KMS-11 (cell line): ENCODE measurements at regions not wholly inside any gene's neighbourhood (a gene's known extent, or its start where the extent isn't known, plus 50 kb on each side); places are given as distances from the start of the nearest gene placed in this dataset.
"Not testable (repeated sequence)": the region's sequence is repeated elsewhere in the genome, so short reads cannot be mapped to it uniquely, and the experiment has no call there.

ENCODE experiments used
- H2AFZ ChIP-seq: fragments of 200-600 bp; sonication (generic); 2 replicates; pipeline ENCODE4 v1.6.1; 2016; ENCODE audit warnings: antibody characterized with exemption, mixed run types, low read depth
- H3K27ac ChIP-seq: fragments of 200-600 bp; sonication (generic); 2 replicates; pipeline ENCODE4 v1.6.1; 2016; ENCODE audit warnings: mild to moderate bottlenecking, mixed run types
- H3K27me3 ChIP-seq: fragments of 200-600 bp; sonication (generic); 2 replicates; pipeline ENCODE4 v1.6.1; 2017; ENCODE audit warnings: mild to moderate bottlenecking, low read depth, mixed run types, moderate library complexity; ENCODE audit not compliant: insufficient read depth
- H3K36me3 ChIP-seq: fragments of 200-600 bp; sonication (generic); 2 replicates; pipeline ENCODE4 v1.6.1; 2017; ENCODE audit warnings: mild to moderate bottlenecking, mixed run types; ENCODE audit not compliant: insufficient read depth
- H3K4me1 ChIP-seq: fragments of 200-600 bp; sonication (generic); 2 replicates; pipeline ENCODE4 v1.6.1; 2016; ENCODE audit warnings: mild to moderate bottlenecking, low read depth, mixed run types; ENCODE audit not compliant: poor library complexity, severe bottlenecking
- H3K4me2 ChIP-seq: fragments of 200-600 bp; sonication (generic); 2 replicates; pipeline ENCODE4 v1.7.0; 2016; ENCODE audit warnings: mild to moderate bottlenecking, mixed run types
- H3K4me3 ChIP-seq: fragments of 200-600 bp; sonication (generic); IDR thresholded peaks from 2 replicates; pipeline ENCODE4 v1.6.1; 2017; ENCODE audit warnings: low read depth, low read length, mixed read lengths; ENCODE audit not compliant: insufficient read depth
- H3K79me2 ChIP-seq: fragments of 200-600 bp; sonication (generic); 2 replicates; pipeline ENCODE4 v1.6.1; 2016; ENCODE audit warnings: low read depth, mixed run types; ENCODE audit not compliant: insufficient read depth
- H3K9ac ChIP-seq: fragments of 200-600 bp; sonication (generic); 2 replicates; pipeline ENCODE4 v1.6.1; 2016; ENCODE audit warnings: mild to moderate bottlenecking, mixed run types
- H4K20me1 ChIP-seq: fragments of 200-600 bp; sonication (generic); 2 replicates; pipeline ENCODE4 v1.6.1; 2016; ENCODE audit warnings: mild to moderate bottlenecking, mixed run types; ENCODE audit not compliant: insufficient read depth

DNA sequence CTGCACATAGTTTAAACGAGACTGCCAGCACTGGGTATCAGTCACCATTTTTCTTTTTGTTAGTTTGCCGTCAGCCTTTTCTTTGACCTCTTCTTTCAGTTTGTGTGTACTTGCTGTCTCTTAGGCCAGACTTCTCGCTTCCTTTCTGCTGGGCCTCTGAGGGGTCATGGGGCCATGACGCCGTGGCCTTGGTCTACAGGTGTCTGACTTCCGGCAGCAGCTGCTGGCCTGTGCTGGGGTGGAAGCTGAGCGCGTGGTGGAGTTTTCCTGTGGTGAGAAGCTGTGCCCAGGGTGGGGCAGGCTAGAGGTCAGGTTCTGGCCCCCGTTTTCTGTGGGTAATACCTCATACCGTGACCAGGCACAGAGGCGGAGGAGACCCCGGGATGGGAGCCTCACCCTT lies 101.6 kb upstream of the PZP start:
- H3K27ac ChIP-seq, H3K4me3 ChIP-seq, H2AFZ ChIP-seq, H4K20me1 ChIP-seq, H3K36me3 ChIP-seq, H3K4me2 ChIP-seq, H3K9ac ChIP-seq, H3K27me3 ChIP-seq, H3K79me2 ChIP-seq: not testable (repeated sequence)
- H3K4me1 ChIP-seq = peaks cover 14% of the 10 kb centered on the region

DNA sequence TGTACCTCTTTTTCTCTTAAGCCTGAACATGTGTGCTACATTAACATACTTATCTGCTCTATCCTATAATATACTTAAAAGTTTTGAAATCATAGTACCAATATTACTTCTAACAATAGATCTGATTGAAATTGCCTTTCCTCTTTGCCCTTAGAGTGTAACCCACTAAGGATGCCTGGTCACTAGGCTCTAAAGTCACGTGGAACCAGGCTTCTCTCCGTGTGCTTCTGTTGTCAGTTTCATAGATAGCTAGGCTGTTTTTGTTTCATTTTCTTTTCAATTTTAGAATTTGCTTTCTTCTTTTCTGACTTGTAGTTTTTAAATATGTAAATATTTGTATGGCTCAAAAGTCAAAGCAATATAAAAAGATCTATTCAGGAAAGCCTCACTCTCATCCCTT lies 100.5 kb upstream of the PZP start:
- not testable (repeated sequence) for H4K20me1 ChIP-seq, H3K9ac ChIP-seq, H3K4me3 ChIP-seq, H3K27ac ChIP-seq, H3K4me2 ChIP-seq, H3K36me3 ChIP-seq, H3K79me2 ChIP-seq, H2AFZ ChIP-seq, H3K27me3 ChIP-seq
- peaks cover 22% of the 10 kb centered on the region for H3K4me1 ChIP-seq

DNA sequence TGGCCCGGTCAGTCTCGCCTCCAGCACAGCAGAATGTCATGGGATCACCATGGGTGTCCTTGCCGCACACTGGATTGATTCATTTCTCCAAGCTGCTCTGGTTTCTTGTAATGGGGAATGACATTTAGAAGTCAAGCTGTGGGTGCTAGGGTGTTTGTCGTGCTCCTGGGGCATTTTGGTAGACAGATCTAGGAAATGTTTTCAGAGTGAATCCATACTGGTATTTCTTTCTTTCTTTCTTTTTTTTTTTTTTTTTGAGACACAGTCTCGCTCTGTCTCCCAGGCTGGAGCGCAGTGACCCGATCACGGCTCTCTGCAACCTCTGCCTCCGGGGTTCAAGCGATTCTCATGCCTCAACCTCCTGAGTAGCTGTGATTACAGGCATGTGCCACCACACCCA lies 100.0 kb upstream of the PZP start:
- H3K27ac ChIP-seq, H3K79me2 ChIP-seq, H3K4me2 ChIP-seq, H3K4me3 ChIP-seq, H4K20me1 ChIP-seq, H3K36me3 ChIP-seq, H3K27me3 ChIP-seq, H2AFZ ChIP-seq, H3K9ac ChIP-seq: not testable (repeated sequence)
- H3K4me1 ChIP-seq = peaks cover 22% of the 10 kb centered on the region

DNA sequence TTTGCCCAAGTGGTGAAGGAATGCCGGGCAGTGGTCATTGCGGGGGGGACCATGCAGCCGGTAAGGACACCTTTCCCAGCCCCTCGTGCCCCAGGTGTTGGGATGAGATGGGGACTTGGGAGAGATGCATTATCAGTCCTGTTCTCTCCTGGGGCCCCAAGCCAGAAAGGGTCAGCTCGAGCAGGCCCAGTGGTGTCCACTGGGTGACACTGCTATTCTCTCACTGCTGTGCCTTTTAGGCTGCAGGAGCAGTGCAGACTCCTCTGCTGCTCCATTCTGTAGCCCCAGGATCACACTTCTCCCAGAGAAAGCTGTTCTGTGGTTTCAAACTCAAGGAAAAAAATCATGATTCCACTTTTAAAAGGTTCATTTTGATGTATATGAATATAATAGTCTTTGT lies 99.1 kb upstream of the PZP start:
- H3K79me2 ChIP-seq, H2AFZ ChIP-seq, H3K27ac ChIP-seq, H4K20me1 ChIP-seq, H3K4me3 ChIP-seq, H3K9ac ChIP-seq, H3K27me3 ChIP-seq, H3K4me2 ChIP-seq, H3K36me3 ChIP-seq: not testable (repeated sequence)
- H3K4me1 ChIP-seq = peaks cover 22% of the 10 kb centered on the region

DNA sequence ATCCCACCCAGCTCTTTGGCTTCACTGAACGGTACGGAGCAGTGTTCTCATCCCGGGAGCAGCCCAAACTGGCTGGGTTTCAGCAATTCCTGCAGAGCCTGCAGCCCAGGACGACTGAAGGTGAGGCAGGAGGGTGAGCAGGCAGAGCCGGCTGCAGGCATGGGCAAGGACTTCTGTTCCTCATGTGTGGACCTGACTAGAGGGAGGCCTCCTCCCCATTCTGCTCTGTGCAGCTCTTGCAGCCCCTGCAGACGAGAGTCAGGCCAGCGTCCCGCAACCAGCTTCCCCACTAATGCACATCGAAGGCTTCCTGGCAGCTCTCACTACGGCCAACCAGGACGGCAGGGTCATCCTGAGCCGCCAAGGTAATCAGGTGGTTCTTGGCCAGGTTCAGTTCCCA lies 97.8 kb upstream of the PZP start:
- H2AFZ ChIP-seq, H3K9ac ChIP-seq, H3K27me3 ChIP-seq, H3K4me2 ChIP-seq, H3K4me3 ChIP-seq, H3K36me3 ChIP-seq, H4K20me1 ChIP-seq, H3K79me2 ChIP-seq: not testable (repeated sequence)
- H3K4me1 ChIP-seq = peaks cover 22% of the 10 kb centered on the region
- H3K27ac ChIP-seq = peak overlapping the region; percentile 30; the same call in 1 of the 2 replicates

DNA sequence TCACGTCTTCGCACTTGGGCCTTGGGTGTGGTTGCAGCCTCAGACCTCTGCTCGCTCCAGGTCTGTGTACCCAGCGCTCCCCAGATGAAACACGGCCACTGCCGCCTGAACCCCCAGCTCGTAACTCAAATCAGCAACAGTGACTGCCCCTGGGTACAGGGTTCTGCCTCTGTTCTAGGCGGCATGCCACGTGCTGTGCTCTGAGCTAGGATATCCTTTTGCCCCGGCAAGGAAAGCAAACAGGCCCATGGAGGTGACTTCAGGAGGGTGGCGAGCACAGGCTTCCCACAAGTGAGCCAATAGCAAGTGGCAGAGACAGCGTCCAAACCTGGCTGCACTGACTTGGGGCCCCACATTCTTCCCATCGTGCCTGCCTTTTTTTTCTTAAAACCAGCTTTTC lies 96.3 kb upstream of the PZP start:
- H4K20me1 ChIP-seq, H2AFZ ChIP-seq, H3K79me2 ChIP-seq, H3K4me3 ChIP-seq, H3K9ac ChIP-seq, H3K36me3 ChIP-seq, H3K27me3 ChIP-seq: not testable (repeated sequence)
- Histone ChIP-seq H3K4me2 (peak overlapping the region; percentile 54; the same call in 1 of the 2 replicates), H3K27ac (peak overlapping the region; percentile 80), H3K4me1 (peaks cover 22% of the 10 kb centered on the region)

DNA sequence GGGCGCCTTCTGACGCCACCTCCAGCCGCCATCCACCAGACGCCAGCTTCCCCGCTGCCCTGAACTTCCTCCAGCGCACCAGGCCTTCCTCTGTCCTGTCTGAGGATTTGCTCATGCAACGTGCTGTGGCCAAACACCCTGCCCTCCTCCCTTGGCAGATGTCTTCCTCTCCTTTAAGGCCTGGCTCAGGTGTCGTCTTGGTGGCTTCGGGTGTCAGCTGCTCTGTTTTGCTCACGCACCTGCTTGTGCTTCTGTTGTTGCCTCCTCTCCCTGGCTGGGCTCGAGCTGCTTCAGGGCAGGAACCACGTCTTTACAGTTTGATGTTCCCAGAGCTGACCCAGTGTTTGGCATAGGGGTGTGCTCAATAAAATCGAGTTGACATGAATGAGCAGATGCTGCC lies 87.7 kb upstream of the PZP start:
- H3K27ac ChIP-seq, H3K27me3 ChIP-seq, H3K9ac ChIP-seq, H3K4me2 ChIP-seq, H2AFZ ChIP-seq, H3K4me3 ChIP-seq, H3K4me1 ChIP-seq, H3K79me2 ChIP-seq, H3K36me3 ChIP-seq, H4K20me1 ChIP-seq: not testable (repeated sequence)

DNA sequence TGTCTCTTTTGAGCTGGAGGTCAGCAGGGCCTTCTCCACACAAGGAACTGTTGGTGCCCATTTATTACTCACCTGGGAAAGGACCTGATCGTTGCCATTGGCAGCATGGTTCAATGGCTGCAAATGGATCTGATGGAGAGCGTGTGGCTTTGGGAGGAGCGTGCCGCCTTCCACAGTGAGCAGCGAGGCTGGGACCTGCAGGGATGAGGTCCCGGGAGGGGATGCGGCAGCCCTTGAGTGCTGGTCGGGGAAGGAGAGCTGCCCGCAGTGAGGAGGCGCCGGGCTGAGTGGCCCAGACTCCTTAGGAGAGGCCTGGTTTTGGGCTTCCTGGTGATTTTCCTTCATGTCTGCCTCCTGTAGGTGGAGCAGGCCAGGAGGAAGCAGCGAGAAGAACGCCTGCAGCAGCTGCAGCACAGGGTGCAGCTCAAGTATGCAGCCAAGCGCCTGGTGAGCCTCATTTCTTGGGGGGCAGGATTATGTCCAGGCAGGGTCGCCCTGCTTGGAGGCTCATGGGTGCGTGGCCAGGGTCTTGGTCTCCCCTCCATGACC lies 86.0 kb upstream of the PZP start:
- not testable (repeated sequence) for H3K9ac ChIP-seq, H3K27me3 ChIP-seq, H3K4me2 ChIP-seq, H3K4me1 ChIP-seq, H3K27ac ChIP-seq, H3K4me3 ChIP-seq, H3K79me2 ChIP-seq, H4K20me1 ChIP-seq, H3K36me3 ChIP-seq, H2AFZ ChIP-seq

DNA sequence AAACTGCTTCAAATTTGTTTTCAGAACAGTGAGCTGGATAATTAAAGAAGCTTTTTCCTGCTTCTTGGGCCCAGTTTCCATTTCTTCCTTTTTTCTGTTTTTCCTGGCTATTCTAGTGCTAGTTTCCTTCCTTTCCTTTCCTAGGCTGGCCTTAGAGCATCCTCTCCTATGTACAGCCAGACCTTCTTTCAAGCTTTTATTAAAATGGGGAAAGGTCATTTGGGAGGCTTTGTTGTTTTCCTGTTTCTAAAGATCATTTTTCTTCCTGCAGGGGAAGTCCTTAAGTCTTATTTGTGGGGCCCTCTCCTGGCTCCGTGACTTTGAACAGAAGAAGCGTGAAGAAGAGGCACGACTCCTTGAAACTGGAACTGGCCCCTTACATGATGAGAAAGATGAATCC lies 85.2 kb upstream of the PZP start:
- not testable (repeated sequence) for H3K36me3 ChIP-seq, H3K9ac ChIP-seq, H3K27ac ChIP-seq, H4K20me1 ChIP-seq, H2AFZ ChIP-seq, H3K79me2 ChIP-seq, H3K27me3 ChIP-seq, H3K4me2 ChIP-seq, H3K4me3 ChIP-seq, H3K4me1 ChIP-seq

DNA sequence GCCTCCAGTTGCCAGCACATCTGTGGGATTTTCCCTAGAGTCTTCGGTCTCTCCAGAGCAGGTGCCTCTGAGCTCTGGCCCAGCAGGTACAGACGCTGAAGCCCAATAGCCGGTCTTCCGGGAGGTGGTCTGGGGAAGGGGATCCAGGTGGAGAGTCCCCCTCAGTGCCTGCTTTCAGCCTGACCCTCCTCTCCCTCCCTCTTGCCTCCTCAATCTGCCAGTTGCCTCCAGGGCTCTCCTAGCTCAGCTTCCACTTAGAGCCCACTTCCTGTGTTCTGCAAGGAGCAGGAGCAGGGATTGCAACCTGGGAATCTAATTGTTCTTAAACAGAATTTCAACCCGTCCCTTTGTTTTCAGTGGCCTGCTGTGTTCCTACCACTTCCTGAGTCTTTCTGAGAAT lies 81.8 kb upstream of the PZP start:
- H3K27ac ChIP-seq, H3K79me2 ChIP-seq, H3K4me1 ChIP-seq, H4K20me1 ChIP-seq, H3K9ac ChIP-seq, H3K27me3 ChIP-seq, H3K36me3 ChIP-seq, H2AFZ ChIP-seq, H3K4me2 ChIP-seq, H3K4me3 ChIP-seq: not testable (repeated sequence)

DNA sequence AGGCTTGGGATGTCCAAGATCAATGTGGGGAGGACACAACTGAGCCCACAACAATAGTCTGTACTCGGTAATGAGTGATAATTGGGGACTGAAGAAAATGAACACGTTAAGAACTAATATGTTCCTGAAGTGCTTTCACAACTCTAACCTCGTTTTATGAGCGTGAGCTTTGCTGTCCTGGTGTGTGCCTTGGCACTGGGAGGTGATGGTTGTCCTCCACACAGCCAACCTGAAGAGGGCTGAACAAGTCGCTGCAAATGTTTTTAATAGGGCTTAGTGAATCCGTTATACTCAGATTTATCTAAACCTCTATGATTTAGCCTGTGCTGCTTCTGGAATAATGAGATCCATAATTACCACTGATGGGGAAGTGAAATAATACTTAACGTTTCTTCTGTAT lies 76.5 kb upstream of the PZP start:
- H3K27ac ChIP-seq = not testable (repeated sequence)

More for the DNA sequence above, 76.5 kb upstream of the PZP start:
- not testable (repeated sequence) for H2AFZ ChIP-seq, H3K4me3 ChIP-seq, H4K20me1 ChIP-seq, H3K4me2 ChIP-seq, H3K4me1 ChIP-seq, H3K9ac ChIP-seq, H3K27me3 ChIP-seq, H3K36me3 ChIP-seq, H3K79me2 ChIP-seq
